H9 (cell line): ENCODE measurements at regions not wholly inside any gene's neighbourhood (a gene's known extent, or its start where the extent isn't known, plus 50 kb on each side); places are given as distances from the start of the nearest gene placed in this dataset.

Experiments used
- DNase-seq: peaks from one replicate; pipeline ENCODE4 v3.0.0-alpha.2; 2017
- H2AFZ ChIP-seq: one replicate; pipeline ENCODE4 v1.6.1; 2013; ENCODE audit warnings: mild to moderate bottlenecking, low read length, control low read depth, moderate library complexity
- H2AK5ac ChIP-seq: 2 replicates; pipeline ENCODE4 v1.6.1; 2013; ENCODE audit warnings: low read length, control low read depth, mixed read lengths; ENCODE audit not compliant: insufficient read length
- H2BK120ac ChIP-seq: one replicate; pipeline ENCODE4 v1.6.1; 2013; ENCODE audit warnings: low read depth, mild to moderate bottlenecking, low read length, control low read depth, inconsistent platforms; ENCODE audit not compliant: poor library complexity, severe bottlenecking
- H2BK12ac ChIP-seq: 2 replicates; pipeline ENCODE4 v1.6.1; 2013; ENCODE audit warnings: low read length, control low read depth, mixed read lengths, low read depth; ENCODE audit not compliant: insufficient read length
- H2BK15ac ChIP-seq: 2 replicates; pipeline ENCODE4 v1.6.1; 2013; ENCODE audit warnings: low read depth, low read length, control low read depth
- H2BK20ac ChIP-seq: one replicate; pipeline ENCODE4 v1.6.1; 2013; ENCODE audit warnings: low read depth, mild to moderate bottlenecking, low read length, control low read depth, inconsistent platforms; ENCODE audit not compliant: poor library complexity, severe bottlenecking
- H2BK5ac ChIP-seq: 2 replicates; pipeline ENCODE4 v1.6.1; 2013; ENCODE audit warnings: low read length, control low read depth, mixed read lengths; ENCODE audit not compliant: insufficient read length
- H3K14ac ChIP-seq: 2 replicates; pipeline ENCODE4 v1.6.1; 2013; ENCODE audit warnings: low read length, control low read depth; ENCODE audit not compliant: insufficient read depth
- H3K18ac ChIP-seq: 2 replicates; pipeline ENCODE4 v1.6.1; 2013; ENCODE audit warnings: low read depth, mild to moderate bottlenecking, mixed read lengths, low read length, control low read depth; ENCODE audit not compliant: insufficient read length
- H3K23ac ChIP-seq: 2 replicates; pipeline ENCODE4 v1.6.1; 2013; ENCODE audit warnings: low read length, control low read depth, mixed read lengths, low read depth; ENCODE audit not compliant: insufficient read length
- H3K23me2 ChIP-seq: 2 replicates; pipeline ENCODE4 v1.6.1; 2013; ENCODE audit warnings: low read depth, mild to moderate bottlenecking, mixed read lengths, low read length, control low read depth; ENCODE audit not compliant: insufficient read length, poor library complexity, severe bottlenecking
- H3K27ac ChIP-seq: 2 replicates; pipeline ENCODE4 v1.5.1; 2013; ENCODE audit warnings: low read length, control low read depth, mixed read lengths, low read depth; ENCODE audit not compliant: insufficient read length
- H3K27me3 ChIP-seq: 2 replicates; pipeline ENCODE4 v1.6.1; 2013; ENCODE audit warnings: low read length, control low read depth, inconsistent platforms; ENCODE audit not compliant: insufficient read depth
- H3K4ac ChIP-seq: 2 replicates; pipeline ENCODE4 v1.6.1; 2013; ENCODE audit warnings: low read depth, mild to moderate bottlenecking, control low read depth, inconsistent platforms, low read length, moderate library complexity
- H3K4me1 ChIP-seq: 2 replicates; pipeline ENCODE4 v1.6.1; 2013; ENCODE audit warnings: low read length, control low read depth, inconsistent platforms; ENCODE audit not compliant: insufficient read depth
- H3K4me2 ChIP-seq: 2 replicates; pipeline ENCODE4 v1.6.1; 2013; ENCODE audit warnings: low read length, control low read depth, mixed read lengths; ENCODE audit not compliant: insufficient read length, insufficient read depth
- H3K56ac ChIP-seq: 2 replicates; pipeline ENCODE4 v1.6.1; 2013; ENCODE audit warnings: low read depth, mild to moderate bottlenecking, mixed read lengths, low read length, control low read depth; ENCODE audit not compliant: insufficient read length
- H3K79me1 ChIP-seq: 2 replicates; pipeline ENCODE4 v1.6.1; 2013; ENCODE audit warnings: low read depth, mild to moderate bottlenecking, moderate library complexity, low read length, control low read depth, inconsistent platforms; ENCODE audit not compliant: insufficient read depth, poor library complexity, severe bottlenecking
- H3K79me2 ChIP-seq: 2 replicates; pipeline ENCODE4 v1.6.1; 2013; ENCODE audit warnings: low read length, control low read depth, inconsistent platforms; ENCODE audit not compliant: insufficient read depth
- H3K9ac ChIP-seq: 2 replicates; pipeline ENCODE4 v1.6.1; 2013; ENCODE audit warnings: low read length, control low read depth, mixed read lengths; ENCODE audit not compliant: insufficient read length; ENCODE audit errors: extremely low read depth
- H3K9me3 ChIP-seq: one replicate; pipeline ENCODE4 v1.6.1; 2013; ENCODE audit warnings: low read depth, low read length, inconsistent platforms; ENCODE audit not compliant: control insufficient read depth
- H3T11ph ChIP-seq: one replicate; pipeline ENCODE4 v1.6.1; 2013; ENCODE audit warnings: mild to moderate bottlenecking, low read length, control low read depth, inconsistent platforms
- H4K20me1 ChIP-seq: one replicate; pipeline ENCODE4 v1.6.1; 2013; ENCODE audit not compliant: control insufficient read depth, insufficient read length, insufficient read depth
- H4K5ac ChIP-seq: 2 replicates; pipeline ENCODE4 v1.6.1; 2013; ENCODE audit warnings: low read depth, mild to moderate bottlenecking, mixed read lengths, low read length, control low read depth; ENCODE audit not compliant: insufficient read length
- H4K8ac ChIP-seq: replicated peaks from 2 replicates; pipeline ENCODE4 v1.6.1; 2013; ENCODE audit warnings: low read length, control low read depth, mixed read lengths, low read depth; ENCODE audit not compliant: insufficient read length
- H4K91ac ChIP-seq: 2 replicates; pipeline ENCODE4 v1.6.1; 2013; ENCODE audit warnings: low read depth, mild to moderate bottlenecking, moderate library complexity, mixed read lengths, low read length, control low read depth; ENCODE audit not compliant: insufficient read length
- H3K27ac Mint-ChIP-seq, 3 experiments: 2 replicates in 2 of 3; 3 replicates in 1 of 3; pipeline ENCODE4 v1.8.0; 2020 to 2021; ENCODE audit warnings: mixed read lengths in 3 of 3, mild to moderate bottlenecking in 1 of 3, moderate library complexity in 1 of 3
- H3K27me3 Mint-ChIP-seq: 2 replicates; pipeline ENCODE4 v1.8.0; 2021; ENCODE audit warnings: low read depth, mild to moderate bottlenecking, moderate library complexity, mixed read lengths
- H3K36me3 Mint-ChIP-seq, 3 experiments: 2 replicates in 2 of 3; 3 replicates in 1 of 3; pipeline ENCODE4 v1.8.0; 2020 to 2021; ENCODE audit warnings: low read depth in 3 of 3, mixed read lengths in 3 of 3; ENCODE audit not compliant: insufficient read depth in 1 of 3
- H3K4me1 Mint-ChIP-seq, 2 experiments: 2 replicates each; pipeline ENCODE4 v1.8.0; 2020; ENCODE audit warnings: mixed read lengths in 2 of 2
- H3K4me3 Mint-ChIP-seq, 2 experiments: 2 replicates in 1 of 2; 3 replicates in 1 of 2; pipeline ENCODE4 v1.8.0; 2020 to 2021; ENCODE audit warnings: mild to moderate bottlenecking in 2 of 2, mixed read lengths in 2 of 2, moderate library complexity in 1 of 2
- H3K9me3 Mint-ChIP-seq, 2 experiments: 2 replicates in 1 of 2; 3 replicates in 1 of 2; pipeline ENCODE4 v1.8.0; 2020; ENCODE audit warnings: mild to moderate bottlenecking in 2 of 2, mixed read lengths in 2 of 2, moderate library complexity in 1 of 2
- CTCF ChIP-seq: fragments of 200-600 bp; sonication (generic); conservative IDR thresholded peaks from 3 replicates; pipeline ENCODE4 v1.8.0; 2021; ENCODE audit warnings: antibody characterized with exemption, mild to moderate bottlenecking

DNA sequence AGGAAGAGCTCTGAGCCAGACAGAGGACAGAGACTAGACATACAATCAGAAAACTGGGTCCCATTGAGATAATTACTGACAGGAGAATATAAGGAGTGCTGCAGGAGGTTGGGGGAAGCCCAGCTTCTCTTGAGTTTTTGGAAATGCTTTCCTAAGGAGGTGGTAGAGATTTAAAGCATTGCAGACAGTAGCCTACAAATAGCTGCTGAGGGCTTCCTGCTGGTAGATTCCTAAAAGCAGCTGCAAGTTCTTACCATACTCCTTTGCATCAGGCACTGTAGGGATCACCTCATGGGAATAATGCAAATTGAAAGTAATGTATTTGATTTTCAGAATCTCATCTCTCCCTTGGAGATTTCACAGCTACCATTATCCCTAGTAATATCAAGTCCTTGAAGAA, 902.6 kb upstream of the GCFC2 start:
- Histone ChIP-seq H3K18ac (no peak overlapping the region), H2BK20ac (no peak overlapping the region), H3K79me2 (no peaks in the 10 kb centered on the region), H2AFZ (no peak overlapping the region), H2AK5ac (no peak overlapping the region), H3K79me1 (no peaks in the 10 kb centered on the region), H3K27me3 (no peaks in the 10 kb centered on the region), H3K23me2 (no peaks in the 10 kb centered on the region), H4K91ac (no peak overlapping the region), H3K27ac (no peak overlapping the region), H3K4me1 (no peaks in the 10 kb centered on the region; the same call in 1 of the 2 replicates), H4K20me1 (no peaks in the 10 kb centered on the region), H3K9ac (no peak overlapping the region), H3K56ac (no peak overlapping the region), H2BK12ac (no peak overlapping the region), H3K4ac (no peak overlapping the region), H4K5ac (no peak overlapping the region), H3K23ac (no peak overlapping the region), H2BK5ac (no peak overlapping the region), H2BK15ac (no peak overlapping the region), H3K9me3 (no peaks in the 10 kb centered on the region), H3K4me2 (no peak overlapping the region), H4K8ac (no peak overlapping the region), H2BK120ac (no peak overlapping the region), H3T11ph (no peak overlapping the region), H3K14ac (no peak overlapping the region)
- no peaks in the 10 kb centered on the region for H3K27me3 Mint-ChIP-seq
- TF ChIP-seq CTCF = no peak
- DNase-seq = peak; percentile 41
- H3K4me3 Mint-ChIP-seq = no peak overlapping the region
- H3K4me1 Mint-ChIP-seq = peaks cover 55 to 57% of the 10 kb centered on the region in 2 experiments
- no peaks in the 10 kb centered on the region; a peak in 2 of 7 replicates for H3K36me3 Mint-ChIP-seq
- H3K27ac Mint-ChIP-seq = peak overlapping the region; percentile 87 to 96 (median 92)
- no peaks in the 10 kb centered on the region for H3K9me3 Mint-ChIP-seq
